ENCODE measurements at regions not wholly inside any gene's neighbourhood (a gene's known extent, or its start where the extent isn't known, plus 50 kb on each side); places are given as distances from the start of the nearest gene placed in this dataset.

- no peaks in the 10 kb centered on the region for H3K9me3 Mint-ChIP-seq (ENCODE audit: unreplicated experiment)
- Histone ChIP-seq H3K4me3 (ENCODE audit: low read depth, low read length) (no peak overlapping the region), H3K9me3 (no peaks in the 10 kb centered on the region), H3K27me3 (replicated peaks; ENCODE audit: control insufficient read depth, insufficient read depth, low read length) (no peaks in the 10 kb centered on the region), H3K36me3 (ENCODE audit: control insufficient read depth, insufficient read depth, low read length) (no peaks in the 10 kb centered on the region), H3K4me1 (peaks cover 4% of the 10 kb centered on the region; the same call in 1 of the 2 replicates)
- no peak for DNase-seq
- TF ChIP-seq CTCF (IDR thresholded peaks at IDR 0.05; ENCODE audit: insufficient read depth in 1 of 2, low read depth in 1 of 2, low read length in 1 of 2, severe bottlenecking in 1 of 2, unreplicated experiment in 1 of 2) = no peak
- ChIA-PET POLR2A (no interaction called here), CTCF (no interaction called here)
- H3K27me3 Mint-ChIP-seq (ENCODE audit: insufficient read depth, unreplicated experiment) = no peaks in the 10 kb centered on the region
- H3K36me3 Mint-ChIP-seq (ENCODE audit: insufficient read depth, unreplicated experiment) = no peaks in the 10 kb centered on the region
- H3K4me3 Mint-ChIP-seq (ENCODE audit: unreplicated experiment) = no peak overlapping the region
- intact Hi-C loops (cut with micrococcal nuclease; ENCODE audit: unreplicated experiment) = loop anchor here (10.0 kb wide), 1 partner anchor 83 kb away; no protein-coding TSS in a partner anchor
- no peak overlapping the region for H3K27ac Mint-ChIP-seq (ENCODE audit: unreplicated experiment)
- no peaks in the 10 kb centered on the region for H3K4me1 Mint-ChIP-seq (ENCODE audit: low read depth, unreplicated experiment)
- BruUV-seq (replicated peaks) = no TSS peak
Measured at GRCh38 chr1:232267837-232268598, 361.9 kb downstream of the SIPA1L2 start.

- no TSS peak for BruUV-seq (replicated peaks)
- Histone ChIP-seq H3K36me3 (ENCODE audit: control insufficient read depth, insufficient read depth, low read length) (no peaks in the 10 kb centered on the region), H3K27me3 (replicated peaks; ENCODE audit: control insufficient read depth, insufficient read depth, low read length) (no peaks in the 10 kb centered on the region), H3K4me3 (ENCODE audit: low read depth, low read length) (no peak overlapping the region), H3K9me3 (no peaks in the 10 kb centered on the region), H3K4me1 (peaks cover 4% of the 10 kb centered on the region; the same call in 1 of the 2 replicates)
- Mint-ChIP-seq H3K27me3 (ENCODE audit: insufficient read depth, unreplicated experiment) (no peaks in the 10 kb centered on the region), H3K9me3 (ENCODE audit: unreplicated experiment) (no peaks in the 10 kb centered on the region), H3K4me1 (ENCODE audit: low read depth, unreplicated experiment) (no peaks in the 10 kb centered on the region), H3K4me3 (ENCODE audit: unreplicated experiment) (no peak overlapping the region), H3K36me3 (ENCODE audit: insufficient read depth, unreplicated experiment) (no peaks in the 10 kb centered on the region), H3K27ac (ENCODE audit: unreplicated experiment) (no peak overlapping the region)
- no peak for TF ChIP-seq CTCF (IDR thresholded peaks at IDR 0.05; ENCODE audit: insufficient read depth in 1 of 2, low read depth in 1 of 2, low read length in 1 of 2, severe bottlenecking in 1 of 2, unreplicated experiment in 1 of 2)
- ChIA-PET CTCF (no interaction called here), POLR2A (no interaction called here)
- intact Hi-C loops (cut with micrococcal nuclease; ENCODE audit: unreplicated experiment) = loop anchor here (10.0 kb wide), 1 partner anchor 82 kb away; no protein-coding TSS in a partner anchor
- DNase-seq = no peak
Measured at GRCh38 chr1:232267092-232267836, 362.7 kb downstream of the SIPA1L2 start.

DNA sequence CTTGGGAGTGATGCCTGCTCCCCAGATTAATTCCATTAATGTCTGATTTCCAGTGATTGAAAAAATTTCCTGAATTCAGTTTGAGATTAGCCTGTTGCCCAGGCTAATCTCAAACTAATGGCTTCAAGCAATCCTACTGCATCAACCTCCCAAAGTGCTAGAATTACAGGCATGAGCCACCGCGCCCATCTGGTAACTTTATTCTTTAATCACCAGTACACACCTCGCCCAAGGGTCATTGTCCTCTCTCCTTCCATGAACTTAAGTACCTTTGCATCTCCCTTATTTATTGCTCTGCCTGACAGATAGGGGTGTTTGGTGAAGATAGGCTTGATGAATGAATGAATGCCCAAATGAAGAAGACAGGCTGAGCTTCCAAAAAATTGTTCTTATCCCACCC is 366.5 kb downstream of the SIPA1L2 start:
- intact Hi-C loops (cut with micrococcal nuclease; ENCODE audit: unreplicated experiment) = loop anchor here (10.0 kb wide), 1 partner anchor 79 kb away; no protein-coding TSS in a partner anchor
- H3K4me1 Mint-ChIP-seq (ENCODE audit: low read depth, unreplicated experiment) = peaks cover 34% of the 10 kb centered on the region
- peaks cover 32% of the 10 kb centered on the region for H3K4me1 ChIP-seq
- ChIA-PET CTCF (no interaction called here), POLR2A (no interaction called here)
- no peak overlapping the region for H3K27ac Mint-ChIP-seq (ENCODE audit: unreplicated experiment)
- no peaks in the 10 kb centered on the region for H3K27me3 Mint-ChIP-seq (ENCODE audit: insufficient read depth, unreplicated experiment)
- H3K36me3 Mint-ChIP-seq (ENCODE audit: insufficient read depth, unreplicated experiment) = peaks cover 5% of the 10 kb centered on the region
- H3K36me3 ChIP-seq (ENCODE audit: control insufficient read depth, insufficient read depth, low read length) = no peaks in the 10 kb centered on the region
- no peaks in the 10 kb centered on the region for H3K9me3 ChIP-seq
- DNase-seq = no peak
- peaks cover 5% of the 10 kb centered on the region for H3K9me3 Mint-ChIP-seq (ENCODE audit: unreplicated experiment)
- H3K4me3 Mint-ChIP-seq (ENCODE audit: unreplicated experiment) = no peak overlapping the region
- H3K4me3 ChIP-seq (ENCODE audit: low read depth, low read length) = no peak overlapping the region
- no peak for TF ChIP-seq CTCF (IDR thresholded peaks at IDR 0.05; ENCODE audit: insufficient read depth in 1 of 2, low read depth in 1 of 2, low read length in 1 of 2, severe bottlenecking in 1 of 2, unreplicated experiment in 1 of 2)
- BruUV-seq (replicated peaks) = no TSS peak
- no peaks in the 10 kb centered on the region for H3K27me3 ChIP-seq (replicated peaks; ENCODE audit: control insufficient read depth, insufficient read depth, low read length)
